ENCODE measurements at regions not wholly inside any gene's neighbourhood (a gene's known extent, or its start where the extent isn't known, plus 50 kb on each side); places are given as distances from the start of the nearest gene placed in this dataset.
A peak's percentile ranks its signal among the peaks of the same experiment; 100 is the strongest.

DNA sequence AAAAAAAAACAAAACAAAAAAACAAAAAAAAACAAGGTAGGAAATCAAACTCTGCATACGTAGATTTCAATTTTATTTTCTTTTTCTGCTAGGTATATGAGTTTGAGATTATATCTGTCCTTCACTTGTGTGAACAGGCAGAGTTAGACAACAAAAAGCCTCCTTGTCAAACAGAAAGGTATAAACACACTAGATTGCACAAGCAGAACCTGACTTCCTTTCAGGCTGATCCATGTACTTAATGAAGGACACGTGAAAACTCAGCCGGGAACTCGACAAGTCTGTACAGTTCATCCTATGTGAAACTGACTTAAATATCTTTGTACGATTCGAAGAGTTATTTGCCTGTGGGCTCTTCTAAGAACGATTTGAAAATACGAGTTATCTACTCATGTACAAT, 254.1 kb downstream of the ARL4A start:
- no peak for DNase-seq (ENCODE audit: low spot score)

DNA sequence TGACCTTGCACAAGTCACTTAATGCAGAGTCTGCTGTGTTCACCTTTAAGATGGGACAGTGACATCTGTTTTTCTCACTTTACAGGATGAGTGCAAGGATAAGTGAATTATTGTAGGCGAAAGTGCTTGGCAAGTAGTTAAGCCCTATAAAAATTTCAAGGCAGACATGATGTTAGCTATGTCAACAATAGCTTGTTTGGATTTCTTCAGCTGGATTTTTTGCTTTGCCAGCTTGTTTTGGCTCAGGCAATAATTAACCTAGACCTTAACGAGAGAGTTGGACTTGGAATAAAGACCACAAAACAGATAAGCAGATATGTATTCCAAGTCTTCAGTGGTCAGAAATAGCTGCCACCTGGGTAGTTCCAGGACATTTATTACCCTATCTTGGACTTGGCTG, 255.2 kb downstream of the ARL4A start:
- DNase-seq (ENCODE audit: low spot score), result no peak

DNA sequence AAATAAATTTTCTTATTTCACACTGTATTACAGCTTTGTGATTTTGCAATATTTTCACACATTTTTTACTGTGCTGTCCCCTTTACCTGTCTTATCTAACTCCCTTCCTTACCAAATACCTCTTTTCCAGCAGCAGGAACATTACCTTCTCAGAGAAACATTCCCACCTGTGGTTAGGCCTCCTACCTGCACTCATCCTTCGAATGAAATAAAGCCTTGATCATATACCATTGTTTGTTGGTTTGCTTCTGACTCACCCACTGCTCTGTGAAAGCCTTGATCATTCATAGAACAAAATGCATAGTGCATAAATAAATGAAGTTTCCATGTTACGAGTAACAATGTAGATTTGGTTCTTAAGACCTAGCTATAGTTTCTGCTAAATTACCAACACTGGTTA, 256.3 kb downstream of the ARL4A start:
- no peak for DNase-seq (ENCODE audit: low spot score)

DNA sequence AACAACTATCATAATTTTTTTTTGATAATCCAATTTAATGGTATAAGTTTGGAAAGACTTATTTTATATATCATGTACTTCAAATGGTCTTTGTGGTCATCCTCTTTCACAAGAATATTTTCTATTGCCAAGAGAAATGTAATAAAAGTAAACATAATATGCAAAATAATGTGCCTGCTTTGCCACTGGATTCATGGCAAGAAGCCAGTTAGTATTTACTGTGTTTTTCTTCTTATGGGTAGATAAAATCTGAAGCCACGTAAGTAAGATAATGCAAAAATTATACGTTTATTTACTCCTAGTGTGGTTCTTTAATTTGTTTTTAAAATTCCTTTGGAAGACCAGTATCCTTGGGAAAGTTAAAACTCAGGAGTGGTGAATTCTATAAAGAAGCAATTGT, 258.5 kb downstream of the ARL4A start:
- no peak for DNase-seq (ENCODE audit: low spot score)

DNA sequence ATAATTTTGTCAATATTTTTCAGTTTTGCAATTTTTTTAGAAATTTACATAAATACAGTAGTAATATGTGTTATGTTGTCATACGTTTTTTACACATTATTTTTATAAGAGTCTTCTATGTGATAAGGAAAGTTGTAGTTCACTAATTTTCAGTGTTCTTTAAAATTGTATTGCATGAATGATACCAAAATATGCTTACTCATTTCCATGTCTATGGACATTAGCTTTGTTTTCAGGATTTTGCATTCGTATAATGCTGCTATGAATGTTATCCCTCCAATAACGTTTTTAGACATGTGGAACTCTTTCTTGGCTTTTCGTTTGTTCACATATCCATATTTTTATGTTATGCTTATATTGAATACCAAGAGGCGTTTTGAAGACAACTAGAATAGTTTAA, 260.0 kb downstream of the ARL4A start:
- no peak for DNase-seq (ENCODE audit: low spot score)

DNA sequence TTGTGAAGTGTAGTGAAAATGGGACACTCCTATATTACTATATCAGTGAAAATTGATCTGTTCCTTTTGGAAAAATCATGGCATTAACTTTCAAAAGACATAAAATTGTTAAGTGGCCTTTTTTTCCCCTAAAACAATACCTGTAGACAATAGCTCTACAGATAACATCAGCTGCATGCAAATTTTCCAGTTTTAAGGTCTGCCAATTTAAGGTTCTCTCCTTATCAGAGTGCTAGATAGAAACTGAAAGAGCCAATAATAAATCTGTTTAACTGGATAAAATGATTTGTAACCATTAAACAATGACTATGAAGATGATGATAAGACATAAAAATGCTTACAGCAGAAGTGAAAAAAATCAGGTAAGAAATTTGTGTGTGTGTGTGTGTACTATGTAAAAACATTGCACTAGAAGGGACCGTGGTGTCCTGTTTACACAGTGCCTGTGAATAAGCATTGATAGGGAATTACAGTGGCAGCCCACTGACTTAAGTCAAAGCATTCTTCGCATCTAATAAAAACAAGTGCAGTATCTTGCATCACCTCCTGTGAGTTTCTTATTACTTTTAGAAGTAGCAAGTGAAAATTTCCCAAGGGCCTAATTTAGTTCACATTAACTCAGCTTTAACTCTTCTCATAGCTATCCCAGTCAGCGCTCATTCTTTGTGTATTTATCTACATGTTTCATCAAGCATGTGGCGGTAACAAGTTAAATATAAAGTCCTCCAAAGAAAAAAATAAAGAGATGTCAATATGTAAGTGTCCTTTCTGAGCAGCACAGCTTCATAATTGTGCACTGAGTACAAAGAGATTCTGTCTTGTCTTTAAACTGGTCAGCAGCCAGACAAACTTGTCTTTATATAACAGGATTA, 261.9 kb downstream of the ARL4A start:
- DNase-seq (ENCODE audit: low spot score), result no peak

DNA sequence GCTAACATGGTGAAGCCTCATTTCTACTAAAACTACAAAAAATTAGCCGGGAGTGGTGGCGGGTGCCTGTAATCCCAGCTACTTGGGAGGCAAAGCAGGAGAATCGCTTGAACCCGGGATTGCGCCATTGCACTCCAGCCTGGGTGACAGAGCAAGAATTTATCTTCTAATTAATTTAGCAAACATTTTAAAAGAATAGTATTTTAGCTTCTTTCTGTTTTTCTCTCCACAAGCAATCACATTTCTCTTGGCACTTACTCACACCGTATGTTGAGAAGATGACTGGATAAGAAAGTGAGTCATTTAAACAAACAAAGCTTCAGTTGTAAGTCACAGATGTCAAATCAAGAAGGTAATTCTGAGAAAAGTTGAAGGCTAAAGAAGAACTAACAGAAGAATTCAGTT, 264.0 kb downstream of the ARL4A start:
- peak; percentile 77 for DNase-seq (ENCODE audit: low spot score)

DNA sequence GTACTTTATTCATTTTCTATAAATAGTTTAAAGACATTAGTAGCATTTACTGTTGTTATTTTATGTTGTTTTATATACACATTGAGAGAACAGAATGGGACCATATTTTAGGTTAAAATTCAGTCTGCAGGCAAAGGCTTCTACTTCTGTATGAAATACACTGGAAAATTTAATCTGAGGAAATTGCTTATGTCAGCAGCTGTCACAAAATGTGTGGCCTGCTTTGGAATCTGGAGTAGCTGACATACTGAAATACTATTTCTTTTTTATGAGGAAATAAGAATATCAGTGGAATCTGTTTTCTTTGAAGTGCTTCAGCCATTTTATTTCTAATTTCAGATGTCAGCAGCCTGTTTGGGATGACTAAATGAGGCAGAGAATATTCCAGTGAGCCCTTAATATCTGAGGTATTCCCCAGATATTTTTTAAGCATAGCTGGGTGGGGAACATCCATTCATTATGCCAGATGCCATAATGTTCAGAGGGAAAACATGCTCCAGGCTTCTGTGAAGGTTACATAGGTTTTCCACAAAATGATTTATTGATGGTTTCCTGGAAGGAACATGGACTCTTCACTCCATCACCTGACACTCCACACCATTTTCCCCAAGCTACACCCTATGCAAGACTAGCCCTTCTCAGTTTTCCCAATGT, 267.1 kb downstream of the ARL4A start:
- DNase-seq (ENCODE audit: low spot score), result no peak

DNA sequence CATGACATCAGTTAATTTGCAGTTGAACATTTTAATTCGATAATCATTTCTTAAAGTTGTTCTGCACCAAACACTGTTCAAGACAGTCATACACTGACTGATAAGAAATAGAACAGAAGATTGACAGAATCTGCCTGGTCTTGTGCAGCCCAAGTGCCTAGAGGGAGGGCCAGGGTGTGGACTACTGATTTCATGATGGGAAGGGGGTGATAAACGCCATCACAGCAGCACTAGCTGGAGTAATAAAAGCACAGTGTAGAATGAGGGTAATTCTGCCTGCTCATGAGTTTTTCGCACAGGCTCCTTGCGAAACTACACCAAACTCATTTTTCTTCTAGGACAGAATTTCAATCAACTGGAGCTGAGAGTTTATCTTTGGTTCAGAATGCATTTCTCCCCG, 270.1 kb downstream of the ARL4A start:
- no peak for DNase-seq (ENCODE audit: low spot score)

DNA sequence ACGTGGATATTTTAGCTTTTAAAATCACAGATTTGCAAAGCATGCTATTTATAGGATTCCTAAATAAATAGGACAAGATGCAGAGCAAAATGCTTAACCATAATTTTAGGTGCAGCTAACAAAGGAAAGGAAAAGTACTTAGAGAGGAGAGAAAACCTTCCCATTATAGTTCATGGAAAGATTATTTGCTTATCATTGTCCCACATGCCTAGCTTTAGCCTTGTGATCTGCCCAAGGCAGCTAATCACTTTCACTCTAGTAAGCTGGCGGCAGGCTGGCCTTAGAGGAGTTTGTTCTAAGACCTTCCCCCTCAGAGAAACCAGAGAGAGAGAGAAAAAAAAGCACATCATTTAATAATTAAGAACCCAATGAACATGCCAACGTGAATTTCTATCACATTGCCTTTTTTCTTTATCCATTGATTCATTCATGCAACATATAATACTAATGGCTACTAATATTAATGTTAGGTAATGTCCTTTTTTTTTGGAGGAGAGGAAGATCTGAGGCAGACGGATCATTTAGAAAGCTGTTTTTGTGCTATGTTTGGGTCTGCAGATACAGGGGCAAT, 274.6 kb downstream of the ARL4A start:
- no peak for DNase-seq (ENCODE audit: low spot score)

DNA sequence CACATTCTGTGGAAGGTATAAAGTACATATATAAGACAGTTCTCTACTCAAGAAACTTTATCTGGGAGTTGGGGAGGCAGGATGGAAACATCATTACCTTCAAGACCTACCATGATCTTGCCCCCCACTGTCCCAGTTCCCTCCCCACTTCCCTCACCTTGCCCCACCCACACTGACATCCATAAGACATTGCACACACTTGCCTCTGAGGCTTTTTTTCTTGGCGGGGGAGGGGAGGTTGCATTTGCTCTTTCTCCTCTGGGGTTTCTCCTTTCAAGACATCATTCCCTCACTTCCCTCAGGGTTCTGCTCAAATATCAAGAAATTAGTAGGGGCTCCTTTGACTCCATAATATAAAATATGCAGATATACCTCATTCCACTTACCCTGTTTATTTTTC, 276.0 kb downstream of the ARL4A start:
- no peak for DNase-seq (ENCODE audit: low spot score)

DNA sequence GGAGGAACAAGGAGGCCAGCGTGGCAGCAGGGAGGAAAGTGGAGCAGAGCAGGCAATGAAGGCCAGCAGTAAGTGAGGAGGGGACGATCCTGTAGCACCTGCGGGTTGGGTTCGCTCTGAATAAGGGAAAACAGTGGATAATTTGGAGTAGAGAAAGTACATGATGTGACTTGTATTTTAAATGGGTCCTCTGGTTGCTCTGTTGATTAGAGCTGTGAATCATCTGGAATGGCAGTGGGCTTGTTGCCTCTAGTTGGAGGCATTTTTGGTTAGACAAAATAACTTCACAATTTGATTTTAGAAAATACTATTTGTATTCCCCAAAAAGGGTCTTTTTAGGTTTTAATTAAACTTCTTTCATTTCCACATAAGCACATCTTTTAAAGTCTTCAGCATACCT, 277.4 kb downstream of the ARL4A start:
- DNase-seq (ENCODE audit: low spot score), result no peak

DNA sequence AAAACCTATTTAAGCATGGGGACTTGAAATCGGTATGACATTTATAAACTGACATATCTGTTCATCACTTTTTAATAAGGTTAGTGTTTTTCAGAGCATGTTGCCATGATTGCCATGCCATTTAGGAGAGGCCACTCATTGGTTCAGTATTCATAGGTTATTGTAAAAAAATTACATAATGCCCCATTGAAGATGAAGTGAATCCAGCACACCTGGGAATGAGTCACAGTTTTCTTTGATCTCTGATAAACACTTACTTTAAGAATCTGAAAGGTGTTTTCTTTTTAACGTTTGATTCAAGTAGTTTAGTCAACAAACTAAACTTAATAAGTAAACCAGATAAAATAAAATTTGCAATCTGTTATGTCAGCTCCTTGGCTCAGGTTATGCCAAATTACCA, 278.3 kb downstream of the ARL4A start:
- DNase-seq (ENCODE audit: low spot score), result no peak

DNA sequence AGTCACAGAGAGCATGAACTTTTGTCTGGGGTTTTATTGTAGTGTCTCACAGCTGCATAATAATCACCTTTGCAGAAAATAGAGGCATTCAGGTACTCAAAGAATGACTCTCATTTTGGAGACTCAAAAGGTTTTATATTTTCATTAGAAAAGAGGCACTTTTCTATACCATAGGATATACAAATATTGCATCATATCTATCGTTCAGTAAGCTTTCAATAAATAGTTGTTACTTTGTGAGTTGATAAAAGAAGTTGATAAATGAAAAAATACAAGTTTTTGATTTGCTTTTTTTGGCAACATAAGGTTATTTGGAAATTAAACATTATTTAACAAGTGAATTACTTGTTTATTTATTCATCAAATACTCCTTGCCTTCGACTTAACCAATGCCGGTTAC, 279.9 kb downstream of the ARL4A start:
- DNase-seq (ENCODE audit: low spot score), result no peak

DNA sequence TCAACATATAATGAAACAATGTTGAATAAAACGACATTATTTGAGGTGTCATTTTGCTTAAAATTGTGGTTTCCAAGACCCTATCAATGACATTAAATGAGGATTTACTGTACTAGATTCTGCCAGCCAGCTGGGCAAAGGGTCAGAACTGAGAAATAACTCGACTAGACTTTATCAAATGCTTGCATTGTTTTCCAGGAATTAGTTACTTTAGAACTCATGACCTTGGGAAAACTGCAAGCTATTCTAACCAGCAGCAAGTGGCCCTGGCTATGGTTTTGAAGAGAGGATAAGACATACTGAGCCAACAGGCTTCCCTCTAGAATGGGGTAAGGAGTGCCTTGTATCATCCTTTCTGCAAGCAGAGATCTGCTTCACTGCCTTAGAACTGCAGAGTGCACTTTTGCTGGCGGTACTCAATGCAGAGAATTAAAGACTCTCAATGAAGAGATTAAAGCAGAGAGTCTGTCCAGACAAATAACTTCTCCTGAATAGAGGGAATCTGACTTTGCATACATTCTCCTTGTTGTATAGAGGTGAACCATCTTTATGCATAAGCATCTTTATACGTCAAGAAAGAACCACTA, 281.5 kb downstream of the ARL4A start:
- DNase-seq (ENCODE audit: low spot score), result no peak

DNA sequence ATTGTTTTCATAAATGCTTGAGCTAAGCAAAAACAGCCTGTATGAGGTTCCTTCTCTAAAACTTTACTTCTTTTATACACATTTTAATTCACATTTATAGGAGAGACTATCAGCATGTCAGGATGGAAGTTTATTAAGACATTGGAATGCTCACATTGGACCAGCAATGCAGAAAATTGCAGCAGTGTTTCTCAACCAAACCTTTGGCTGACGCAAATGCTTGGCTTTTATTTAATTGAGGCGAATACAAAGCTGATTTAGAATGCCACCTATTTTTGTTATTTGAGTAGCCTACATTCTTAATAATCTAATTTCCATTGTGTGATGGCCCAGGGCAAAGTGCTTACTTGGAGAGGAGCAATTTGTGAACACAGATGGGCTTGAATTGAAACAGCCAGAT, 283.2 kb downstream of the ARL4A start:
- DNase-seq (ENCODE audit: low spot score), result no peak

DNA sequence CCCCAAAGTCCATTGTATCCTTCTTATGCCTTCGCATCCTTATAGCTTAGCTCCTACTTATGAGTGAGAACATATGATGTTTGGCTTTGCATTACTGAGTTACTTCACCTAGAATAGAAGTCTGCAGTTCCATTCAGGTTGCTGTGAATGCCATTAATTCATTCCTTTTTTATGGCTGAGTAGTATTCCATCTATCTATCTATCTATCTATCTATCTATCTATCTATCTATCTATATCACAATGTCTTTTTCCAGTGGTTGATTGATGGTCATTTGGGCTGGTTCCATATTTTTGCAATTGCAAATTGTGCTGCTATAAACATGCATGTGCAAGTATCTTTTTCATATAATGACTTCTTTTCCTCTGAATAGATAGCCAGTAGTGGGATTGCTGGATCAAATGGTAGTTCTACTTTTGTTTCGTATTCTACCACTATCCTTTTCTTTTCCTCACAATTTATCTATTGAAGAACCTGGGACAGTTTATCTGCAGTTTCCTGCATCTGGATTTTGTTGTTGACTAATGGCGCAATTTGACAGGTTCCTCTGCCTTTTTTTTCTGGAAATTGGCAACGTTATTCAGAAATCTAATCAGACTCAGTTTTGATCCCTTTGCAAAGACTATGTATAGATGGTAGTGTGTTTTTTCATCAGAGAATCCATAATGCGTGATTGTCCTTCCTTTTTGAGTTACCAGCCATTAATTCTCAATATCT, 287.2 kb downstream of the ARL4A start:
- DNase-seq (ENCODE audit: low spot score), result no peak

DNA sequence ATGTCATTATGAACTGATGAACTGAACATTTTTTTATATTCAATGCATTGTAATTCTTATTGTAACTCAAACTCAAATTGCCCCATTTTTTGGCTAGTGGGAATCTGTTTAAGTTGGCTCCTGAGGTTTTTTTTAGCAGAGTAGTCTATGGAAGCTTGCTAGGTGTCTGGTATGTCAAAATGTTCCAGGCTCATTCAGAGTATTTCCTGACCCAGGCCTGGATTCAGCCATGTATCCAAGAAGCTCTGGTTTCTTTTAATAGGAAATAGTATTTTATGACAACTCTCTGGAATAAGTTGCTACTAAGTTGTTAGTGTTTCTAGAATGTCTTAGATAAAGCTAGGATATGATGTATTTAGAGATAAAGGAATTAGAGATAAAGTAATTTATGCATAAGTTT, 288.0 kb downstream of the ARL4A start:
- DNase-seq (ENCODE audit: low spot score), result no peak

DNA sequence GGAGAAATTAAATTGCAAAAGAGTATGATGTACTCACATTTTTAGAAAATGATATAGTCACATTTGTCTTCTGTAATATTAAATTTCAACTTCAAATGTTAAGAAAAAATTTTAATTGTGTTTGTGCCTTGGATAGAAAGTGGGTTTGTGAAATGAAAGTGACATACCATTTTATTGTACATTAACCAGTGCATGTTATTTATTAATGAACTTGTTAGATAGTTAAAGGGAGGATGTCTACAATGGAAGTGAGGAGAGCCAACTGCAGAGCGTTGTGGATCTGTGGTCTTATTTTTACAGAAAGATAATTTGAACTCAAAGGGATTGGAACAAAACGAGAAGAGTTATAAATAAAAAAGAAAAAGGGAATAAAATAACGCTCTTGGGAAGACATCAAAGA, 291.7 kb downstream of the ARL4A start:
- no peak for DNase-seq (ENCODE audit: low spot score)

DNA sequence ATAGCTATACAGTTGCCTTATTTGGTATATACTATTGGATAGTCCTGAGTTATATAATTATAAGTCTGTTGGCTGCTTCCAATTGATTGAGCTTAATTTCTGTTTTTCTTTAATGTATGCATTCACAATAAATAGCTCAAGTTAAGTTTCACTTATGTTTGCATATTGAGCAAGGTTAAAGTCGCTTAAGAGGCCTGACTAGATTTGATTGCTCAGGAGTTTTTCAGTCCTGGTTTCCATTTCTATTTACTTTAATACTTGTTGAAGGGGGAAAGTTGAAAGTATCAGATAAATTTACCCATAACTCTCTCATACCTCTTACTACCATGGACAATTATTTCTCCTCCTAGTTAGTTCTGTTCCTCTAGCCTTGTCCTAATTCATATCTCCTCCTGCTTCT, 294.7 kb downstream of the ARL4A start:
- no peak for DNase-seq (ENCODE audit: low spot score)

DNA sequence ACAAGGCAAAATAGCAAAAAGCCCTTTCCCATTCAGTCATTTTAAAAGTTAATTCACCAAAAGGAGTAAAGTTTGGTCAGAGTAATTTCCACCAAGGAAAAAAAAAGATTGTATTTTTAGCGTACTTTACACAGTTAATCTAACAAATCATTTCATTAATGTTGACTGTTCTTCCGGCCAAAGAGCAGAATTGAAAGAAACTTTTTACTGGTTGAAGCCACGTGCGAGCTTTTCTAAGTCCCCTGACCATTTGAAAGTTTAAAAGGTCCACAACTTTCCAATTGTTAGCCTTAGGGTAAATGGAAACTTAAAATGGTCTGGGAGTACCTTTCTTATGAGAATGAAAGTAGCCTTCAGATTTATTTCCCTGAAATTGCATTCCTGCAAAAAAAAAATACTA, 296.7 kb downstream of the ARL4A start:
- DNase-seq (ENCODE audit: low spot score), result no peak

DNA sequence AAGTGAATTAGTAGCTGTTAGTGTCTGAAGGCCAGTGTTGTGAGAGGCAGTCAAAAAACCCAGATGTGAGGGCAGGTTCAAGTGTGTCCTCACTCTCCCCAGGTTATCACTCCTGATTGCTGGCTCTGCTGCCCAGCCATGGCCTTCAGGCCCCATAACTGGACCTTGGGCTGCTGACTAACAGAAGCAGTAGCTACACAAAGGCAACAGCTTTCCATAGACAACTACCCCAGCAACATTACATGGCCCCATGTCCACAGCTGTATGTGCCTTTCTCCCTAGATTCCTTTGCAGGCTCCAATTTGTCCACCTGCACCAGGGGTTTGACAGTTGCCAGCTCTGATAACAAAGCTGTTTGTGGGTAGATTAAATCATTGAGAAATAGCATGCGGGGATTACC, 297.8 kb downstream of the ARL4A start:
- no peak for DNase-seq (ENCODE audit: low spot score)

DNA sequence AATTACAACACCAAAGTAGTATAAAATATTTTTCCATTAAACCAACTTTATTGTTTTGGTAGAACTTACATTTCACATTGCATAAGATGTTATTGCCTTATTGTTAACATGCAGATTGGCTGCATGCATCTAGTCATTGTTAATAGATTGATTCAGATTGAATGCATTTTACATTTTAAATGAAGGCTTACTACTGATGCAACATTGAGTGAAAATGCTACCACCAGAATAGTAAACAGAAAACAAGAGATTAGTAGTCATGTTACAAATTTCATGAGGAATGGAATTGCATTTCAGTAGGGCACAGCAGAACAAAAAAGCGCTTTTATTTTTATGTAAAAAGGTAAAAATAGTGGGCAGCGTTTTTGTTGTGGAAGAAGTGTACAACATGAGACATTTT, 298.3 kb downstream of the ARL4A start:
- DNase-seq (ENCODE audit: low spot score), result no peak
